Medulla oblongata (tissue), 1 donor: ENCODE measurements at regions not wholly inside any gene's neighbourhood (a gene's known extent, or its start where the extent isn't known, plus 50 kb on each side); places are given as distances from the start of the nearest gene placed in this dataset.
"Not testable (repeated sequence)": the region's sequence is repeated elsewhere in the genome, so short reads cannot be mapped to it uniquely, and the experiment has no call there.

ENCODE experiments used
- DNase-seq: peaks from one replicate; pipeline ENCODE4 v3.0.0-alpha.2; 2015; ENCODE audit errors: extremely low spot score

DNA sequence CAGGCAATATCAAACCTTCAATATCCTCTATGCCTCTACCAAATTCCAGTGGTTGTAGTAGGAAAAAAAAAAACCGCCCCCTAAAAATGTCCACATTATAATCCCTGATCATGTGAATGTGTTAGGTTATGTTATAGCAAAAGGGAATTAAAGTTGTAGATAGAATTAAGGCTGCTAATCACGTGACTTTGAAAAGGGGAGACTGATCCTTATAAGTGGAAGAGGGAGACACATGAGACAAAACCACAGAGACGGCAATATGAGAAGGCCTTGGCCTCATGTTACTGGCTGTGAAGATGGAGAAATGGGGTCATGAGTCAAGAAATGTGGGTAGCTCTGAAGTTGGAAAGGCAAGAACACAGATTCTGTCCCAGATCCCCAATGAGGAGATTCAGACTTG, 1711.3 kb downstream of the KHDRBS2 start:
- not testable (repeated sequence) for DNase-seq

DNA sequence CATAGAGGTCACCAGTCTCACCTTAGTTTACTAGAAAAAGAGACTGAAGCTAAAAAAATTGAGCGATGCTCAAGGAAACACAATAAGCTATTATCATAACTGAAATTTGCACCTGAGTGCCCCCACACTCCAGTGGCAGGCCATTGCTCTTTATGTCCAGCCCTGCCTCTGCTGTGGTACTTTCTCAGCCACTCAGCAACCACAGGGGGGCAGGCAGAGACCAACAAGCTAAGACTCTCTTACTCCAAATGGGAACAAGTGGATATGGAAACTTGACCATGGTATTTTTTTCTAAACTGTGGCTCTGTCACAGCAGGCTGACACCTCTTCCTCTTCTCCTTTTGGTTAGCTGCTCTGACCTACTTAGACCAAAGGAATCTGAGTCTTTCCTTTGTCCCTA, 1713.4 kb downstream of the KHDRBS2 start:
- DNase-seq, result peak; percentile 3

DNA sequence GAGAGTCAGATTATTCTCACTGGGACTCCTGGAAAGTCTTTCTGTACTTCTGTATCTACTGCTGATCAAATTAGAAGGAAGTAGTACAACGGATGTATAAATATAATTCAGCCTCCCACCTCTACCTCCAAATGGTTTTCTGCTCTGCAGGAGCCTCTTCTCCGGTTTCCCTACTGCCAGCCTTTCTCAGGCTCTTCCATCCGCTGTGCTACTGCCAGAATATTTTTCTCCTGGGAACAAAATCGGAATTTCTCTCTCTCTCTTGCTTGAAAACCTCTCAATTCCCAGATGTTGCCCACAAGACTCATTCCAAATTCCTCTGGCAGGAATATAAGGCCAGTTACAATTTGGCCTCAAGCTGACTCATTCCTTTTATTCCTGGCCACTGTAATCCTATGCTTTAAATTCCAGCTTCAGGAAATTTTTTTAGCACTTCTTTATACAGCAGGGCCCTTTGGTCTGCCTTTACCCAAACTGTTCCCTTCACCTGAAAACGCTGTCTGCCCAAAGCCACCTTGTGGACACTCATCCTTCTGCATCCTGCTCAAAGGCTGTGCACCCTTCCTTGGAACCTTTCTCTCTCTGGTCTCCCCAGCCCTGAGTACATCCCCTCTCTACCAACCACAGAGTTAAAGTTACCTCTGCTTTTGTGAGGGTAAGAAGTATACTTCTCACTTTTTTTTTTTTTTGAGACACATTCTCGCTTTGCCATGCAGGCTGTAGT, 1714.6 kb downstream of the KHDRBS2 start:
- DNase-seq, result not testable (repeated sequence)

DNA sequence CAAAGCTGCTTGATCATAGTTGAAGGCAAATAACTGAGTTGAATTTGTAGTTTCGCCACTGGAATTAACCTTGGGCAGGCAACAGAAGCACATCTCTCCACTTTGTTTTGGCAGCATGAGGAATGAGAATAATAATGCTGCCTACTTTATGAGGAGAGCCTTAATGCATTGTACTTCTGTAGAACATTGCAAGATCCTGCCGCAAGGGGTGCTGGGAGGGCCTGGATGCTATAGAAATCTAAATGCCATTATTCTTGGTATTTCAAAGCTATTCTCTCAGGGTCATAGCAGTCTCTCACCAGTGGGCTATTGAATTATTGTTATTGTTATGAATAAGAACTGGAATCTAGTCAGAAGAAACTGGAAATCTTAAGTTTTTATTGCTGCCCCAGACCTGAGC, 1715.4 kb downstream of the KHDRBS2 start:
- not testable (repeated sequence) for DNase-seq

DNA sequence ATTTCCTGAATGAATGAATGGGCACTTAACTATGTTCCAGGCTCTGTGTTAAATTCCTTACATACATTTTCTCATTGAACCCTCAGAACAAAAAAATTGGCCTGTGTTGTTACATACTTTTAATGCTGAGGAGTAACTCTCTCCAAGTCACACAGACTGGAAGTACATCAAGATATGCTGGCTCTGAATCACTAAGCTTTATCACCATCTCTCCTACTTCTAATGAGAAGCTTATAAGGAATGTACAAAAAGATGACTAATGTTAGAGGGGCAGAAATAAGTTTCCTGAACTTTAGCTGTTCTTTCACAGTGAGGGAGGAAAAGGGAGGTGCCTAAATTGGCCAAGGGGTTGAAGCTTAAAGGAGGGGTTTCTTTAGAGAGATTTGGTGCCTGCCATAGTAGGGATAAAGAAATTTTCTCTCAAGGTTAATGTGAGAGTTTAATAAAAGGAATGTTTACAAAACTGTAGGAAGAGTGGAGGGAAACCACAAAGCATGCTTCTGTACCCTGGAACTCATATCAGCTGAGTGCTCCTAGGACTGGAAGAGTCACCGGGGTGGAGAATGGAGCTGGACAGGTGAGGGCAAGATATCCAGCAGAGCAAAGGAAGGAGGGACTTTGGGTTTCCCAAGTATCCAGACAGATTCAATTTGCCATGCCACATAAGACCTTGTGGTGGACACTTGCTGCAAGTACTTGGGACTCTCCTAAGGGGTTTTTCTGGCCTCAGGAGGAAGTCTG, 1718.4 kb downstream of the KHDRBS2 start:
- DNase-seq, result not testable (repeated sequence)

DNA sequence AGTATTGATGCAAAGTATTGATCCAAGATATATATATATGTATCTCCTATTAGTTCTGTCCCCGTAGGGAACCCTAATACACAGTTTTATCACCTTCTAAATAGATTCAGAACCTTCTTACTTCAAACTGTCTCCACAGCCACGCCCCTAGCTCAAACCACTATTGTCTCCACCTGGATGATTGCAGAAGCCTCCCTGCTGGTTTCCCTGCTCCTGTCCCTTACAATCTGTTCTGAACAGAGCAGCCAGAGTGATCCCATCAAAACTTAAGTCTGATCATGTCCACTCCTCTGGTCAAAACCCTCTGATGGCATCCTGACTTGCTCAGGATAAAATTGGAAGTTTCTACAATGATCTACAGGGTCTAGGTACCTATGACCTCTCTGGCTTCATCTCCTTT, 1719.6 kb downstream of the KHDRBS2 start:
- not testable (repeated sequence) for DNase-seq

DNA sequence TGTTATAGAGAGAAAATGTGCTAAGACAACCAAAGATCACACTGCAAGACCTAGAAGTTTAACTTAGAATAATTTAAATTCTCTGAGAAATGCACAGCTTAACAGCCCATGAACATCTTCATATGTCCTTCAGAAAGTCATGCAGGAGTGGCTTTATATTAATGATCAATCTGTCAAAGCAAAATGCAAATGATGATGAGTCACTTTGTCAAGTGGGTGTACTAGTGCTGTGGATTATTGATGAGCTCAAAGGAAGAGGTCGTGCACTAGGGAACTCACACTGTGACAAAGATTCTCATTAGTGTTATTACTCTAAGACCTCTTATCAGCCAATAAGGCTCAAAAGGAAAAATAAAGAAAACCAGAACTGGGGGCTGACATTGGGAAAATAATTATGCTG, 1726.3 kb downstream of the KHDRBS2 start:
- DNase-seq, result not testable (repeated sequence)

DNA sequence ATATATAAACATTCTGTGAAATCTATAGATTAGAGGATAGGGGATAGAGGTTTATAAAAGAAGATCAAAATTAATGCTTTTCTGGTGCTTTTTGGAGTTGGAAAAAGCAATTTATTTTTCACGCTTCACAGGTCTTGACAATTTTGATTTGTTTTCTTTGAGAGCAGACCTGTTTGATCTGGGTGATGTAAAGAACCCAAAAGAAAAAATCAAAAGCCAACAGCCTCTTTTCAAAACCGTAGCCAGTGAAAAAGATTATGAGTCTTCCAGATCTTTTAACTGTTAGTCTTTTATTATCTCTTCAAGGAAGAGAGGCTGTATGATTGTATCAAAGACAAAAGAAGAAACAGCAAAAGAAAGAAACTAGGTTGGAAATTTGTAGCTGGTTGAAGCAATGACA, 1738.7 kb downstream of the KHDRBS2 start:
- DNase-seq, result not testable (repeated sequence)

DNA sequence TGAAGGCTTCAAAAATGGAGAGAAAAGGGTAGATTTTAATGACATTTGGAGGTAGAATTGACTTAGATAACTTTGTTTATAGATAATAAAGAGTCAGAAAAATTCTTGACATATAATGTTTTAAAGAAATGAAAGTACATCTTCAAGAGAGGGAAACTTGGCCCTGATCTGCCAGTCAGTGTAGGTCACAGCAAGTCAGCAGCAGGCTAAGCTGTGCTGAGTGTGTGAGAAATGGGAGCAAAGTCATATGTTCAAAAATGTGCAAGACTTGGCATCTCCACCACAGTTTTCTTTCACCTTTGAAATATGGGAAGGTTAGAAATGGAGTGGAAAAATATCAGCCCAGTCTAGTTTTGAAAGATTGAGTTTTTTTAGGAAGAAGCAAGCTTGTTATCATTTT, 1761.3 kb downstream of the KHDRBS2 start:
- DNase-seq, result not testable (repeated sequence)

GRCh38 chr6:60477747-60478146, 1808.3 kb downstream of the KHDRBS2 start:
- DNase-seq, result not testable (repeated sequence)

GRCh38 chr6:60473805-60474204, 1812.2 kb downstream of the KHDRBS2 start:
- DNase-seq, result not testable (repeated sequence)

- not testable (repeated sequence) for DNase-seq
These were observed 1814.6 kb downstream of the KHDRBS2 start for GRCh38 chr6:60471426-60471825.

GRCh38 chr6:60450428-60450827, 1835.6 kb downstream of the KHDRBS2 start:
- not testable (repeated sequence) for DNase-seq

DNA sequence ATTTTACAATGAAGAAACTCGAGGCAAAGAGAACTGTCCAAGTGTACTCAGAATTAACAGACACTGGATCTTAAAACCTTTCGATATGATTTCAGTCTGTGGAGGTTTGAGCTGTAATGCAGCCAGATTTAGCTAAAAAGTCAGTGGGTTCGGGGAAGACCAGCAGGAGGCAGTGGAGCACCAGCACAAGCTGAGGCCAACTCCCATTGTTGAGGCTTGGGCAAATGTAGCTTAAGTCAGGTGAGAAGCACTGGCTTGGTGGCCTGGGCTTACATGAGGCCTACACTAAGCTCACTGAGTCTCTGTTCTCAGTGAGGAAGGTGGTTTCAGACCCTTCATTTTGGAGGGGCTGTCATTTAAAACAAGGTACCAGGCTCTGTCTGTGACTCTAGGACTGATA, 1841.5 kb downstream of the KHDRBS2 start:
- DNase-seq, result not testable (repeated sequence)

DNA sequence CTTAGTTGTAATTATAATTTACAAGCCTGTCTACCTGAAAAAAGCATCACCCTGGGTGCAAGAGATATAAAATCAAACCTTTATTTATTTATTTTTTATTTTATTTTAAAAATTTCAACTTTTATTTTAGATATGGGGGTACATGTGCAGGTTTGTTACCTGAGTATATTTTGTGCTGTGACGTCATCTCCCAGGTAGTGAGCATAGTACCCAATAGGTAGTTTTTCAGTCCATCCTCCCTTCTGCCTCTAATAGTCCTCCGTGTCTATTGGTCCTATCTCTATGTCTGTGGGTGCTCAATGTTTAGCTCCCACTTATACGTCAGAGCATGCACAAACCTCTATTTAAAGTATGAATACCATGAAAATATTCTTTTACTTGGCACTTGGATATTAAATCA, 1846.3 kb downstream of the KHDRBS2 start:
- DNase-seq, result not testable (repeated sequence)

GRCh38 chr6:60422691-60423090, 1863.3 kb downstream of the KHDRBS2 start:
- DNase-seq, result not testable (repeated sequence)

DNA sequence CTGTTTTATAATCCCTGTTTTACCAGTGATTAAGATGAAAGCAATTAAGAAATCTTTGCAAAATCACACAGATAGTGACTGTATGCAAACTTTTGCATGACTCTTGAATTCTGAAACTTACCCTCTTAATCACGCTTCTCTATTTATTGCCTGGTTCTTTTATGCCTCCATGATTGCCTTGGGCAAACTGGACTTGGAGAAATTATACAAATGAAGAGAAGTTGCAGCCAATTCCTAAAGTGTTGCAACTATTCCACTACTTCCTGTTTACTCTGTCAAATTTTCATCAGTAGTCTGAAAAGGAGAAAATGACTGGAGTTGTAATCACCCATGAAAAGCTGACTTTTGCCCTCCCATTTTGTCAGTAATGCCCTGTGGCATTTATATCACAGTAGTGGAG, 1869.9 kb downstream of the KHDRBS2 start:
- DNase-seq, result not testable (repeated sequence)

DNA sequence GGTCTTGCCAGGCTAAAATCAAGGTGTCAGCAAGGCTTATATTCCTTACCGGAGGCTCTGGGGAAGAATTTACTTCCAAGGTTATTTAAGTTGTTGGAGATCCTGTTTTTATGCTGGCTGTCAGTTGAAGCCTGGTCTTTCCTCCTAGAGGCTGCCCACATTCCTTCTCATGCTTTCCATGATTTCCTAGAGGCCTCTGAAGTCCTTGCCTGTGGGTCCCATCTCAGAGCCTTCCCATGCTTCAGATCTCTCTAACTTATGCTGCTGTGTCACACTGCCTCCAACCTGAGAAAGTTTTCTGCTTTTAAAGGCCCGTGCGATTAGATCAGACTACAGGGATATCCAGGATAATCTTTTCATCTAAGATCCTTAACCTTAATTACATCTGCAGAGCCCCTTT, 1877.3 kb downstream of the KHDRBS2 start:
- not testable (repeated sequence) for DNase-seq

- DNase-seq, result not testable (repeated sequence)
These were observed 1882.8 kb downstream of the KHDRBS2 start for GRCh38 chr6:60403268-60403667.

DNA sequence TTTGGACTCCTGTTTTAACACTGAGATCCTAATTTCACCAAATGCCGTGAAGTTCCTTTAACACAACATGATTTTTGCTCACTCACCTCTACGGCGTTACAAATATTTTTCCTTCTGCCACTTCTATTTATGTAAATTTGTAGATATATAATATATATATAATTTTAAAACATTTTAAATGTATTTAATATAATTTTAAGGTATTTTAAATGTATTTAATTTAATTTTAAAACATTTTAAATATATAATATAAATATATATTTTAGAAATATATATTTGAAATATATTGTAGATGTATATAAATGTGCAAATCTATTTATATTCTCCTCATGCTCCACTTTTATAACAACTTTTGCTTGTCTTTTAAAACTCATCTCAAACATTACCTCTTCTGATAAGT, 1883.5 kb downstream of the KHDRBS2 start:
- not testable (repeated sequence) for DNase-seq

DNA sequence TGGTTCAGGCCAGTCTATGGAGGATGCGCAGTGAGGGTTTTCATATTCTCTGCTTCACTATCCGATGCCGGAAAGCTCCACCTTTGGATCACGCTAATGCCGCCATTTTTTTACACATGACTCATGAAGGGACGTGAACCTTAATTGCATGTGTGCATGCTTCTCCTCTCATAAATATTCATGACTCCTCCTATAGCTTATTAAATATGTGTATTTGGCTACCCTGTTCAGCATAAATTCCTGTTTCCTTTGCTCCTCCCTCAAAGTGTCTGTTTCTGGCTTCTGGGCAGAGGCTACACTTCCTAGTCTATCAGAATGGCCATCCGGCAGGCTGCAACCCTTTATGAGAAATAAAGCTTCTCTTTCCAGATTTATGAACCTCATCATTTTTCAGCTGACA, 1890.8 kb downstream of the KHDRBS2 start:
- DNase-seq, result not testable (repeated sequence)

- DNase-seq, result not testable (repeated sequence)
These were observed 1893.1 kb downstream of the KHDRBS2 start for GRCh38 chr6:60392969-60393368.

DNA sequence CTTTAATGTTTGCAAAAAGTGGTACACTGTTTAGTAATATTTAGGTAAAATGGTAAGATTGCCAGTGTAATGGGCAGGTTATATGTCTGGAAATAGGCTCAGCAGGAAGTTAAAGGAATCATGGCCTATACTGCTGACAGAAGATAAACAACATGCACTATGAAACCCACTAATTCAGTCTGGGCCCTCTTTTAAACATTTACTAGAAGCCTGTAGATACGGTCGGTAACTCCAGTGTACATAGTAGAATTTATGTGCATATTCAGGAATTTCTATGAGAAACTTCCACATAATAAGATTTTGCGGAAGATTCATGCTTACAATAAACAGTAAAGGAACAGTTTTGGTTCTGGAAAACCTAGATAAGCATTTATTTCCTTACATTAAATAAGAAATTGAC, 1896.9 kb downstream of the KHDRBS2 start:
- not testable (repeated sequence) for DNase-seq
